ENCODE measurements at regions not wholly inside any gene's neighbourhood (a gene's known extent, or its start where the extent isn't known, plus 50 kb on each side); places are given as distances from the start of the nearest gene placed in this dataset.

GRCh38 chr4:129974730-129975129, 878.8 kb downstream of the C4orf33 start:
- Histone ChIP-seq H3K4me3 (ENCODE audit: control insufficient read depth in 2 of 3, extremely low read depth in 1 of 3, insufficient read depth in 2 of 3, low read depth in 1 of 3, low read length in 3 of 3) (no peak overlapping the region), H3K4me2 (ENCODE audit: control insufficient read depth, extremely low read depth, insufficient read depth, low read depth, low read length) (no peak overlapping the region), H2AFZ (ENCODE audit: control insufficient read depth, low read length) (no peak overlapping the region), H3K9me1 (ENCODE audit: control insufficient read depth, extremely low read depth, insufficient read depth, low read length) (no peaks in the 10 kb centered on the region), H3K9me3 (ENCODE audit: control insufficient read depth, low read depth, low read length) (no peaks in the 10 kb centered on the region), H3K79me2 (ENCODE audit: control insufficient read depth, insufficient read depth, low read length) (no peaks in the 10 kb centered on the region), H3K36me3 (ENCODE audit: control insufficient read depth in 2 of 2, extremely low read depth in 1 of 2, insufficient read depth in 2 of 2, low read length in 2 of 2) (no peaks in the 10 kb centered on the region), H3K9ac (ENCODE audit: control insufficient read depth, extremely low read depth, insufficient read depth, low read length) (no peak overlapping the region), H3K4me1 (ENCODE audit: control insufficient read depth, extremely low read depth, insufficient read depth, low read length) (no peaks in the 10 kb centered on the region), H3K27me3 (ENCODE audit: control insufficient read depth, extremely low read depth, insufficient read depth, low read length) (no peaks in the 10 kb centered on the region), H4K20me1 (ENCODE audit: control insufficient read depth, extremely low read depth, insufficient read depth, low read length) (no peaks in the 10 kb centered on the region), H3K27ac (ENCODE audit: control insufficient read depth, insufficient read depth, low read length) (no peak overlapping the region)
- TF ChIP-seq CTCF (optimal IDR thresholded peaks at IDR 0.05 in 1 of 3, IDR thresholded peaks at IDR 0.05 in 1 of 3, conservative IDR thresholded peaks at IDR 0.05 in 1 of 3; ENCODE audit: extremely low read depth in 1 of 3, insufficient read depth in 2 of 3, low read length in 3 of 3) (no peak), EZH2 (IDR thresholded peaks at IDR 0.05; ENCODE audit: low read length) (no peak)
- dilution Hi-C loops (cut with MboI; ENCODE audit: extremely low pct_ligation_motif_present, low sequenced_read_pairs), result no loop called here
- FAIRE-seq, result no peak
- no peak for DNase-seq (ENCODE audit: low read depth, low spot score)

GRCh38 chr4:129978315-129978714, 882.4 kb downstream of the C4orf33 start:
- TF ChIP-seq EZH2 (IDR thresholded peaks at IDR 0.05; ENCODE audit: low read length) (no peak), CTCF (optimal IDR thresholded peaks at IDR 0.05 in 1 of 3, IDR thresholded peaks at IDR 0.05 in 1 of 3, conservative IDR thresholded peaks at IDR 0.05 in 1 of 3; ENCODE audit: extremely low read depth in 1 of 3, insufficient read depth in 2 of 3, low read length in 3 of 3) (no peak)
- no peaks in the 10 kb centered on the region for H4K20me1 ChIP-seq (ENCODE audit: control insufficient read depth, extremely low read depth, insufficient read depth, low read length)
- dilution Hi-C loops (cut with MboI; ENCODE audit: extremely low pct_ligation_motif_present, low sequenced_read_pairs), result no loop called here
- no peak overlapping the region for H3K27ac ChIP-seq (ENCODE audit: control insufficient read depth, insufficient read depth, low read length)
- no peak overlapping the region for H3K4me2 ChIP-seq (ENCODE audit: control insufficient read depth, extremely low read depth, insufficient read depth, low read depth, low read length)
- no peak overlapping the region for H3K4me3 ChIP-seq (ENCODE audit: control insufficient read depth in 2 of 3, extremely low read depth in 1 of 3, insufficient read depth in 2 of 3, low read depth in 1 of 3, low read length in 3 of 3)
- H3K4me1 ChIP-seq (ENCODE audit: control insufficient read depth, extremely low read depth, insufficient read depth, low read length), result no peaks in the 10 kb centered on the region
- no peak overlapping the region for H2AFZ ChIP-seq (ENCODE audit: control insufficient read depth, low read length)
- no peaks in the 10 kb centered on the region for H3K79me2 ChIP-seq (ENCODE audit: control insufficient read depth, insufficient read depth, low read length)
- H3K9me3 ChIP-seq (ENCODE audit: control insufficient read depth, low read depth, low read length), result no peaks in the 10 kb centered on the region
- H3K27me3 ChIP-seq (ENCODE audit: control insufficient read depth, extremely low read depth, insufficient read depth, low read length), result no peaks in the 10 kb centered on the region
- H3K9ac ChIP-seq (ENCODE audit: control insufficient read depth, extremely low read depth, insufficient read depth, low read length), result no peak overlapping the region
- FAIRE-seq (no peak), DNase-seq (ENCODE audit: low read depth, low spot score) (no peak)
- no peaks in the 10 kb centered on the region for H3K9me1 ChIP-seq (ENCODE audit: control insufficient read depth, extremely low read depth, insufficient read depth, low read length)
- no peaks in the 10 kb centered on the region for H3K36me3 ChIP-seq (ENCODE audit: control insufficient read depth in 2 of 2, extremely low read depth in 1 of 2, insufficient read depth in 2 of 2, low read length in 2 of 2)
